Osteoblast (primary cell): ENCODE measurements at regions not wholly inside any gene's neighbourhood (a gene's known extent, or its start where the extent isn't known, plus 50 kb on each side); places are given as distances from the start of the nearest gene placed in this dataset.
"Not testable (repeated sequence)": the region's sequence is repeated elsewhere in the genome, so short reads cannot be mapped to it uniquely, and the experiment has no call there.

ENCODE experiments used
- DNase-seq: peaks from one replicate; pipeline ENCODE4 v3.0.0; 2011; ENCODE audit warnings: low spot score, mixed read lengths; ENCODE audit not compliant: insufficient read length; ENCODE audit errors: missing footprints
- H2AFZ ChIP-seq: 2 replicates; pipeline ENCODE4 v1.6.0; 2011; ENCODE audit warnings: mild to moderate bottlenecking, low read length
- H3K27ac ChIP-seq: 2 replicates; pipeline ENCODE4 v1.5.1; 2011; ENCODE audit warnings: mild to moderate bottlenecking, low read depth, low read length, moderate library complexity
- H3K27me3 ChIP-seq: 2 replicates; pipeline ENCODE4 v1.6.0; 2012; ENCODE audit warnings: mild to moderate bottlenecking, control low read depth, inconsistent platforms, low read length, moderate library complexity; ENCODE audit not compliant: insufficient read depth
- H3K36me3 ChIP-seq: 2 replicates; pipeline ENCODE4 v1.5.1; 2011; ENCODE audit warnings: mild to moderate bottlenecking, low read length, control low read depth, moderate library complexity; ENCODE audit not compliant: insufficient read depth
- H3K4me1 ChIP-seq: 2 replicates; pipeline ENCODE4 v1.5.1; 2011; ENCODE audit warnings: mild to moderate bottlenecking, low read length, control low read depth, moderate library complexity; ENCODE audit not compliant: insufficient read depth
- H3K4me2 ChIP-seq: 2 replicates; pipeline ENCODE4 v1.6.0; 2011; ENCODE audit warnings: mild to moderate bottlenecking, low read length; ENCODE audit not compliant: insufficient read depth
- H3K4me3 ChIP-seq: fragments of 200-600 bp; sonication (generic); 3 replicates; pipeline ENCODE4 v1.5.1; 2012; ENCODE audit warnings: mild to moderate bottlenecking, low read length, inconsistent platforms; ENCODE audit not compliant: insufficient read depth
- H3K79me2 ChIP-seq: 2 replicates; pipeline ENCODE4 v1.6.0; 2012; ENCODE audit warnings: mild to moderate bottlenecking, low read length, control low read depth, inconsistent platforms; ENCODE audit not compliant: insufficient read depth
- H3K9me3 ChIP-seq: 2 replicates; pipeline ENCODE4 v1.5.1; 2011; ENCODE audit warnings: low read depth, low read length, control low read depth
- H4K20me1 ChIP-seq: 2 replicates; pipeline ENCODE4 v1.6.0; 2012; ENCODE audit warnings: mild to moderate bottlenecking, low read length, control low read depth; ENCODE audit not compliant: insufficient read depth
- CTCF ChIP-seq: IDR thresholded peaks from 2 replicates; pipeline ENCODE4 v1.5.1; 2011; ENCODE audit warnings: mild to moderate bottlenecking, low read depth, low read length, moderate library complexity; ENCODE audit errors: extremely low read depth

- H3K9me3 ChIP-seq, H3K4me2 ChIP-seq, H3K4me1 ChIP-seq, H4K20me1 ChIP-seq, DNase-seq, H2AFZ ChIP-seq, H3K27ac ChIP-seq, H3K27me3 ChIP-seq, H3K36me3 ChIP-seq, H3K79me2 ChIP-seq, H3K4me3 ChIP-seq: not testable (repeated sequence)
These were observed 1184.3 kb downstream of the FOXD4L5 start for GRCh38 chr9:64100571-64101155.

GRCh38 chr9:64085998-64086397, 1199.0 kb downstream of the FOXD4L5 start:
- not testable (repeated sequence) for H3K36me3 ChIP-seq, H3K4me2 ChIP-seq, H3K79me2 ChIP-seq, H2AFZ ChIP-seq, H3K4me1 ChIP-seq, DNase-seq, H4K20me1 ChIP-seq, H3K9me3 ChIP-seq, H3K27ac ChIP-seq, H3K4me3 ChIP-seq, H3K27me3 ChIP-seq

GRCh38 chr9:64071358-64072253, 1213.4 kb downstream of the FOXD4L5 start:
- H3K27ac ChIP-seq, DNase-seq, H3K4me2 ChIP-seq, H3K9me3 ChIP-seq, H4K20me1 ChIP-seq, H3K36me3 ChIP-seq, H3K4me3 ChIP-seq, H2AFZ ChIP-seq, H3K79me2 ChIP-seq, H3K4me1 ChIP-seq, H3K27me3 ChIP-seq: not testable (repeated sequence)

- not testable (repeated sequence) for H3K27me3 ChIP-seq, H3K4me1 ChIP-seq, H3K4me3 ChIP-seq, H3K79me2 ChIP-seq, H3K9me3 ChIP-seq, DNase-seq, H3K36me3 ChIP-seq, H3K27ac ChIP-seq, H3K4me2 ChIP-seq, H4K20me1 ChIP-seq, H2AFZ ChIP-seq
These were observed 1214.2 kb downstream of the FOXD4L5 start for GRCh38 chr9:64070611-64071357.

GRCh38 chr9:64070083-64070482, 1214.9 kb downstream of the FOXD4L5 start:
- H3K27me3 ChIP-seq, H3K4me3 ChIP-seq, DNase-seq, H3K9me3 ChIP-seq, H3K36me3 ChIP-seq, H3K27ac ChIP-seq, H3K4me2 ChIP-seq, H2AFZ ChIP-seq, H4K20me1 ChIP-seq, H3K4me1 ChIP-seq, H3K79me2 ChIP-seq: not testable (repeated sequence)

- no peak for TF ChIP-seq CTCF
- DNase-seq, result no peak
- no peaks in the 10 kb centered on the region for H3K36me3 ChIP-seq
- H3K27ac ChIP-seq, result no peak overlapping the region
- no peak overlapping the region for H2AFZ ChIP-seq
- no peak overlapping the region for H3K4me3 ChIP-seq
- no peaks in the 10 kb centered on the region for H3K79me2 ChIP-seq
- no peaks in the 10 kb centered on the region for H3K27me3 ChIP-seq
- H3K4me2 ChIP-seq, result no peak overlapping the region
- H3K4me1 ChIP-seq, result no peaks in the 10 kb centered on the region
- H4K20me1 ChIP-seq, result no peaks in the 10 kb centered on the region
- H3K9me3 ChIP-seq, result no peaks in the 10 kb centered on the region
These were observed 1218.2 kb downstream of the FOXD4L5 start for GRCh38 chr9:64066736-64067368.
